AG20443 (cell line): ENCODE measurements at regions not wholly inside any gene's neighbourhood (a gene's known extent, or its start where the extent isn't known, plus 50 kb on each side); places are given as distances from the start of the nearest gene placed in this dataset.
"Not testable (repeated sequence)": the region's sequence is repeated elsewhere in the genome, so short reads cannot be mapped to it uniquely, and the experiment has no call there.

ENCODE experiments used
- DNase-seq: peaks from one replicate; pipeline ENCODE4 v3.0.0; 2012; ENCODE audit warnings: low spot score, mixed read lengths

DNA sequence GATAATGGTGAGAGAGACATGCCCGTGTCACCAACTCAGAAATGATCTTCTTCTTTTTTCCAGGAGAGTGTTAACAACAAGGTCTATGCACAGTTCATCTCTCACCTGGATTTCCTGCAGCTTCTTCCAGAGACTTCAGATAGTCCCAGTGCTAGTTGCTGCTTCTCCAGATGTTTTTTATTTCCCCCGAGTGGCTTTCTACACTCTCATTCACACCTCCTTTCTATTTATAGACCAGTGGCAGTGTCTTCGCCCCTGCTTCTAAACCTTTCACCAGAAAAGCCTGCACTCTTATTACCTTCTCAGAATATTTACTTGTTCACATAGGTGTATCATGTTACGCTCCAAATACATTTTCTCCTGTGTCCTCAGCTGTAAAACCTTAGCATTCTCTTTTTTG, 558.8 kb upstream of the CHAC2 start:
- no peak for DNase-seq

DNA sequence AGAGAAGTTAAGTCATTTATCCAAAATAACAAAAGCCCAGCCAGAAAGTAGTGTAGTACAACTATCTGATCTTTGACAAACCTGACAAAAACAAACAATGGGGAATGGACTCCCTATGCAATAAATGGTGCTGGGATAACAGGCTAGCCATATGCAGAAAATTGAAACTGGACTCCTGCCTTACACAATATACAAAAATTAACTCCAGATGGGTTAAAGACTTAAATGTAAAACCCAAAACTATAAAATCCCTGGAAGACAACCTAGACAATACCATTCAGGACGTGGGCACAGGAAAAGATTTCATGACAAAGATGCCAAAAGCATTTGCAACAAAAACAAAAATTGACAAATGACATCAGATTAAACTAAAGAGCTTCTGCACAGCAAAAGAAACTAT, 561.4 kb upstream of the CHAC2 start:
- DNase-seq = not testable (repeated sequence)

DNA sequence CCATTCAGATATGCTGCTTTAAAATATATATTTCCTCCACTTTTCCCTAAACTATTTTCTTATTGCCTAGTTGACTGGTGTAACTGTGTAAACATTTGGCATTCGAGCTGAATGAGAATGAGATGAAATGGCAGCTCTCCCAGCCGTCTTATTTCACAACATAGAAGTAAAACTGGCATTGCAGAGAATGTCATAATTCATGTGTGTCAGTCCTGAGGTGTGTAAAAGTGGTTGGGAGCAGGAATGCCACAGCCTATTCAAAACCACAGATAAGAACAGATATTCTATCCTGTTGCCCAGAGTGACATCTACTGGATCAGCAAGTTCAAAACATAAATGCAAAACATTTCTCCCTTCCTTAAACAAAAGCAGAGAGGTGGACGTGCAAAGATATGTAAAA, 565.5 kb upstream of the CHAC2 start:
- DNase-seq = peak; percentile 28

DNA sequence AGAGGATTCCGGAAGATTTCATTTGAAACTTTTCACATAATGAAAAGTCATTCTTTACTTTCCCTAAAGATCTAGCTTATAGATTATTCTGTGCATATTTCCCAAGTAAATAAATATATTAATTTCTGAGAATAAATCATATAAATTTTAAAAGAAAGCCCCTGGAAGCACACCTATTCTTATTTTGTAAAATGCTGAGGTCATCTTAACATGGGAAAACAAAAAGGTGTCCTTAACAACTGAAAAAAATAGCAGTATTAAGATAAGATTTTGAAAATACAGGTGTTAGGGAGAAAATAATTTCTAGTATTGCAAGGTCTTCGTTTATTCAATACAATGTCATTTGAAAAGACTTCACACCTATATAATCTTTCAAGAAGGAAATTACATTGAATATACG, 567.5 kb upstream of the CHAC2 start:
- DNase-seq = no peak

DNA sequence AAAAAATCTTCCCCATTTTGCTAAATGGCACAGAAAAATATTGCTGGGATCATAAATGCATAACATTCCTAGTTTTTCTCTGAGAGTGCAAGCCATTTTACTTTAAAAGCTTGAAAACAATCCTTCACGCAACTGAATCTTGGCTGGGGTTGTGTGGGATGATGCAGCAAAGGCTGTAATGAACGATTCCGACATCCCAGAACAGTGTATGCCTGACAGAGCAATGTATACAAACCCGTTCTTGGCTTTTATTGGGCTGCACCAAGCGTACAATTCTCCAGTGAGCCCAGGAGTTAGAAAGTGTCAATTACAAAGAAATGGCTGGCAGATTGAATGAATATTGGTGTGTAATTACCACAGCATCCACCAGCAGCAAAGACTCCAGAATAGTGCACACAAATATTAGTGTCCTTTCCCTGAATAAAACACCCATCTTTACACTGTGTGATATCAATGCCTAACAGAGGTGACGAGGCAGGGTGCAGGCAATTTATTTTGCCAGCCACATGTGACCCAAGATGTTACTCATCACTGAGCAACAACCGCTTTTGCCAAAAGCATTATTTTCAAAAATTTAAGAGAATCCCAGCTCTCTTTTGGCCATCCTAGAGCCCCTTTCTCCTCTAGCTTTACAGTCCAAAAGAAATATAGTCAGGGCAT, 578.6 kb upstream of the CHAC2 start:
- no peak for DNase-seq

DNA sequence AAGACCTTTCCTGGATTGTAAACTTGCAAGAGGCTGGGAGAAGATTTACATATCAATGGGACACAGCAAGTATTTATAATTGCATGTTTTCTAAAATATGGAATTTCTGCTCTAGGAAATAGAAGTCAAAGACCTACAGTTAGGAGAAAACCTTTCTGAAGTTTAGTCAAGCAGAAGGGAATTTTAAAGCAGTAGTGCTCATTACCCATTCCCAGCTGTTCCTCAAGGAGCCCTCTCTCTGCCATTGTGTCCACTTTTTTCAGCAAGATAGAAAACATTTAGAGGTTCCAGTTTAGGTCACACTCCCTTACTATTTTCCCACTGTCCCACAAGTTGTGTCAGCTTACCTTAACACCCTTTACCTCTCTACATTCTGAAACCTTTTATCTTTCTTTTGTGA, 584.0 kb upstream of the CHAC2 start:
- no peak for DNase-seq

DNA sequence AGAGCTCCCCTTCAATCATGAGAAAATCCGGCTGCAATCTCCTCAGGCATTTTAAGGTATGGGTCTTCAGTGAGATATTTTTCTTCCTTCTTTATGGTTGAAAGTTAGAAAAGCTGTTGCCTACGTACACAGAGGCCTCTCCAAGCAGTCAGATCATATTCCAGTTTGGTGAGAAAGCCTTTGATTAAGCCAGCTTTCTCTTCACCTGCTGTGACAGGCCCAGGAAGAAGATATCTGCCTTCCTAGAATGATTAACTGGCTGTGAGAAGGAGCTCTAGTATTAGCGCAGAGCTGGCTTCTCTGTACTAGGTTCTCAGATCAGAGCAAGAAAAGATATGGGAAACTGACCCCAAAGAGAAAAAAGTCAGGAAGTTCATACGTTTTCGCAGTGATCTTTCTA, 585.0 kb upstream of the CHAC2 start:
- DNase-seq = no peak

DNA sequence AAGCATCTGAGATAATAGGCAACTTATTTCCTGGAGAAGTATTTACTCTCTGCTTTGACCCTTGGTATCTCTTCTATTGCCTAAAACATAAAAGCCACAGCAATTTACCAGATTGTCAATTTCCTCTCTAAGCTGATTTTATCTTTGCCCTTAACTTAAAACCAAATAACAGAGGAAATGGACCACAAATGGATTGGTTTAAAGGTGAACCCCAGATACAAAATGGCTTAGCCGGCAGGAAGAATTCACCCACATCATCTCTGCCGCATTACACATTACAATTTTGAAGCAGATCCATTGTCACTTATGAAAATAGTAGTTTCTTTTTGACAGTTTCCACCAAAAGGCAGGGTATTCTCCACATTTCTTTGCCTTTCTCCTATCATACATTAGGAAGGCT, 585.8 kb upstream of the CHAC2 start:
- no peak for DNase-seq

DNA sequence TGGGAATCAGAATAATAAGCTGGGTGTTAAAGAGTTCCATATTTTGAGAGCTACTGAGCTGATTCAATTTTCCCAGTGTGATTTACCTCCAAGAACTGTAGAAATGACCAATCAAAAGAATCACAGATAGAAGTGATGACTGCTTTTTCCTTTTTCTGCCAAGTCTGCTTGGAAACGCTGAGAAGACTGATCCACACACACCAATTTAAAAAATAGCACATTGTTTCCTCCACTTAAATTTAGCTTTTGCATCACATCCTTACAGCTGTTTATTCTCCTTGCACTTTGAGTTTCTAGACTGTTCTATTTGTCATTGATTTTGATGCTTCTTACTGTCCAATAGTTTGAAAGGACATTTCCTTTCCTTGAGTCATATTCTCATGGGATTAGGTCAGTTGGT, 590.3 kb upstream of the CHAC2 start:
- DNase-seq = no peak

DNA sequence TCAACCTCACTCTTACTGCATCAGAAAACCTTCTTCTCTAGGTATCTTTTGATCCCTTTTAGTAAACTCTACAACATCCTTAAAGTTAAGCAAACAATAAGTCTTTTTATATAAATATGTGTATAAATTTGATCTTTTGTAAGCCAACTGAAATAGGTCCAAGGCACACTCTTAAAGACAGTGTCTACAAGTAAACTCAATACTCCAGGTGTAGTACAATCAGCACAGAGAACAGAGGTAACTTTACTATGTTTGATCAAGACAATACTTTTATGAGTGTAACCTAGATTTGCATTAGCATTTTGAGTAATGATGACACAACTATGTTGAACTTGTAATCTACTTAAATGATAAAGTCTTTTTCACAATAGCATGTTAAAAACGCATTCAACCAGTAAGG, 593.1 kb upstream of the CHAC2 start:
- no peak for DNase-seq

DNA sequence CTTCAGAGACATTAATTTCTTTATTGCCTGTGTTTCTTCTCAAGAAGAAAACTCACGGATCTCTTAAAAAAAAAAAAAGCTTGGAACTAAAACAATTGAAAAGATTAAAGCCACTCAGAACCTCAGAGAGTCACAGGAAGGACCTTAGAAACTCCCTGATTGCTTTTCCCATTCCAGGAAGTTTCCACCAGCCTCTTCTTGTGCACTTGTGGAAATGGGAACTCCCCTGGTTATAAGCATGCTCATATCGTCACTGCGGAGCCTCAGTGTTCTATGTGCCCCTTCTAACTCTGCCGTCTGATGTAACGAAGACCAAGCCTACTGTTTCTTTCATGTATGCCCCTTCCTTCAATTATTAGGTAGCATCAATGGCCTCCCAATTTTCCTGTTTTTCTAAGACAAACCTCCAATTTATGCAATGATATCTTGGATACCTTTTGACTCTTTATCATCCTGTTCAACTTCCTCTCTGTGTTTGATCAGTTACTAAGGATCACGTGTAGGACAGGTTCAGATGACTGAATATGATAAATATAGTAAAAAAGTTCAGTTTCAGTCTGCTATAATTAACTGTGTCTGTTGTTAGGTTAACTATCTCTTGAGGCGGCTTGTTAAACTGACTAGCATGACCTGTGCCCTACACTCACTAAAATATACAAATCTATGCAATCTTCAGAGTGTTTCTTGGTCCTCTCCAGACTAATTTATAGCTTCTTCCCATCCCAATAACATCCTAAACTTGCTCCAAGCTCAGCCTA, 593.7 kb upstream of the CHAC2 start:
- DNase-seq = no peak

DNA sequence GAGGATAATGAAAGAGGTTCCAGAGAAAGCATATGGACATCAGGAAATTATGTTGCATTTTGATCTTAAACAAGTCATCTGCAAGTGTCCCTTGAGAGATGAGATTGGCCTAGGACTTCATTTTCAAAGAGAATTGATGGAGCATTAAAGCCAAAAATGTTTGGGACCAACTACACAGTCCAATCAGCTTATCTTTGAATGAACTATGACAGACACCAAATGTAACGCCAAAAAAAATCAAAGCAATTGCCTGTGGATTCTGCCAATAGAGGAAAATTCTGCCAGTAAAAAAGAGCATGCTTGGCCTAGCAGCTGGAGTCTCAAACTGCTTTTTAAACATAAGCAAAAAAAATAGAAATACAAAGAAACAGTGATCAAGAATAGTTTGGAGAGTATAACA, 594.5 kb upstream of the CHAC2 start:
- DNase-seq = no peak

DNA sequence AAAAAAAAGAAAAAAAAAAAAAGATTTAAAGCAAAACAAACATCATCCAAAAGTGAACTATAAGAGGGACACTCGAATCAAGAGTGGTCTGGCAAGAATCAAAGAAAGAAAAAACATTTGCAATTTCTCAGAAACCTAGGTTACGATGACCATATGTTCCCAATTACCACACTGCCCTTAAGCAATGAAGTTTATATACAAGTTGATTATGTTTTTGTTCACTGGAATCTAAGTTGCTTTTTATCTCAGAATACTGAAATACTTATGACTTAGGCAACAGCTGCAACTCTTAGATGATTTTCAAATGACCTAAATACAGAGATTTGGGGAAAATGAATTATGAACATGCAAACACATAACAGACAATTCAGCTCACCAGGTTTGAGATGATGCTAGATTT, 597.1 kb upstream of the CHAC2 start:
- DNase-seq = no peak

DNA sequence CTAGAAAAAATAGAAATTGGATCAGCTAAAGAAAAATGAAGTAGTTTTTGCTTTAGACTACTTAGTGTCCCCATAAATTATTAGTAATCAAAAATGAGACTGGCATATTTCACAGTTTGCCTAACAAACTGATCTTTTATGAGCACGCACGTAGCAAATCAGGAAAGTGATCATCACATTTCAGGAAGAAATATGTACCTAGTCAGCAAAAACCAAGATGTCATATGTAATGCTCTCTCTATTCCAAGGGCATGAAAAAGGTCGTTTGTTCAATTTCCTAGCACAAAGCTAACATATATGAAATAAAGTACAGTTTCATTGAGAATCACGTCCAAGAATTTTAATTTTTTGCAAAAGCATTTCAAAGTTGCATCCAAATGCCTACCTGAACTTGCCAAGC, 600.4 kb upstream of the CHAC2 start:
- DNase-seq = no peak

DNA sequence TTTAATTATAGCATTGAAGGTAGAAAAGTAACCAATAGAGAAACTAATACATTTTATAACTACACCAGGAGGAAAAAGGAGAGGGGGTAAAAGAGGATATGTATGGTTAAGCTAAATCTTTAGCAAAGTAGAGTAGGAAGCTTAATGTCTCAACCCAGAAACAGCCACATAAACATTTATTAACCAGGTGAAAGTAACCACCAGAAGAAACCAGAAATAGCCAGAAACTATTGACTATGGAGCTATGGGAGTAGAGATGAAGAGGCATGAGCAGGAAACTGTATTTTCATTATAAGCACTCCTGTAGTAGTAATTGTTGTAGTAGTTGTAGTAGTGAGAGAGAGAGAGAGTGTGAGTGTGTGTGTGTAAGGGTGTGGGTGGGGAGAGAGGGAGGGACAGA, 617.5 kb upstream of the CHAC2 start:
- DNase-seq = no peak

DNA sequence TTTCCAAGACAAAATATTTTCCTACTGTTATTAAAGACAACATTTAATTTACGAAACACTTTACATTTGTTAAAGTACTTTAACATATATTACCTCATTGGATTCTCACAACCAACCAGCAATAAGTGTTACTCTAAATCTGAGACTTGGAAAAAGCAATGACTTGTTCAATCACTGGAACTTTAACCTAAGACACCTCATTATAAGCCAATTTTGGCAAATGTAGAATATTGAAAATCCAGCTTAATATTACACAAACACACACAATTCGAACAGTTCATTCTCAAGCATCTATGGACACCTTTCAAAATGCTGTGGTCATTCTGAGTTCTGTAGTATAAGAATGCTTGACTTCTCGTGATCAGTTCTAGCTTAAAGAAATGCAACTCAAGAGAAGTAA, 619.4 kb upstream of the CHAC2 start:
- DNase-seq = no peak

DNA sequence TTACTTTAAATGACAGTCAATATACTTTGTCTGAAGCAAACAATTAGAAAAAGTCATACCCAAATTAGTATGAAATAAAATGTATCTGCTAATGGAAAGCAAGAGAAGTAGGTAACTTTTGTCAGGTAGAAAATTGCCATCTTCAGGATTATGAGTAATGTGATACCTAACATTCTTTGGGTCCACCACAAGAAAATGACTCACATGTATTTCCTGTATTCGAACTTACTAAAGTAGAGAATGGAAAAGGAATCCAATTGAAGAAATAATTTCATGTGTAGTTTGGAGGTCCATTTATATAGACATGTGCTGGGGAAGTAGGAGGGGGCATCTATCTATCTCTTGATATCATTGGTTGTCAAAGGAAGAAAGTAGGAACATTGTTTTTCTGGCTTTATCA, 636.2 kb upstream of the CHAC2 start:
- no peak for DNase-seq

DNA sequence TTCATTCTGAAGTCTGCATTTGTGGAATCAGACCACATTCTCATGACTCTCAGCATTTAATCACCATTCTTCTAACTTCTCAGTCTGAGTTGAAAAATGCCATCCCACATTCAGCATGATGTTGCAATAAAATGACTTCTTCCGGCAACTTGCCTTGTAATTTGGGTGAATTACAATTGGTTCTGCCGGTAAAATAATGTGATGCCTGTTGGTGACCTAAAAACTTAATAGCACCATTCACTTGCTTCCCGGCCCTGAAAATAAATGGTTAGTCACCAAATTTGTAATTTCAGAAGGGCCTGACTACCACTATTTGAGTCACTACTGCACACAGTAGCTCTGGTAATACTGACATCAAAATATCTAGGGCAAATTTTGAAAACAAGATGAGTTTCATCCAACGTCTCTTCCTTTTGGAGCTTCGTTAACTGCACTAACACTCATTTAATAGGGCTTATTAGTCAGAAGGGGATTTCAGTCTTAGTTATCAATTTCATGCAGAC, 637.1 kb upstream of the CHAC2 start:
- DNase-seq = peak; percentile 24

DNA sequence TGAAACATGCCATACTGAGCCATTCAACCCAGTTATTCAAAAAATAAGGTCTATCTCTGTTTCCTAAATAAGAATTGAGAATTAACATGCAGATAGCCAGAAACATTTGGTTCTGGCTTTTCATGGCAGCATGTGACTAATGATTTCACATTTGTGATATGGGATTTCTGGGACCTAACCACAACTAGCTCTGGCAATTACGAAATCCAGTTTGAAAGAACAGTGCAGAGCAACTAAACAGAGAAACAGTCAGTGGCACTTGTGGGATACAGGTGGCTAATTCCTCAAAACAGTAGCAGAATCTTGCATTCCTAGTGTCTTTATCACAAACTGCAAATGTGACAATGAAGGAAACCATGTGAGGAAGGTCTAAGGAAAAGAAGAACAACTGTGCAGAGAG, 637.8 kb upstream of the CHAC2 start:
- peak; percentile 35 for DNase-seq

DNA sequence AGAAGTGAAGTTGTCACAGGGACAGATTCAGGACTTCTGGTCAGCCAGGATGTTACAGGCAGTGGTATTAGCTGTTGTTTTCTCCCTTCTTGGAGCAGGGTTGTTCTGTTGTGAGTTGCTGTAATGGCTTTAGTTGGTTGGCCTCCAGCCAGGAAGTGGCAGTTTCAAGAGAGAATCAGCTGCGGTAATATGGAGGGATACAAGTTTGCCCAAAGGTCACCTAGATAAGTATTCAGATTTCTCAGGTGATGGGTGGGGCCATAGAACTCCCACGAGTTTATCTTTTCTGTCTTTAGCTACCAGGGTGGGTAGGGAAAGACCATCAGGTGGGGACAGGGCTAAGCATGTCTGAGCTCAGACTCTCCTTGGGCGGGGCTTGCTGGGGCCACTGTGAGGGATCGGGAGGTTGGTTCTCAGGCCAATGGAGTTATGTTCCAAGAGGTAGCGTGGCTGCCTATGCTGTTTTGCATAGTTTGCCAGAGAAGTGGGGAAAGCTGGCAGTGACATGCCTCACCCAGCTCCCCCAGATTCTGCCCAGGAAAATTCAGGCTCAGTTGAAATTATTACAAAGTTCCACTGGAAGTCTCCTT, 640.4 kb upstream of the CHAC2 start:
- DNase-seq = no peak

DNA sequence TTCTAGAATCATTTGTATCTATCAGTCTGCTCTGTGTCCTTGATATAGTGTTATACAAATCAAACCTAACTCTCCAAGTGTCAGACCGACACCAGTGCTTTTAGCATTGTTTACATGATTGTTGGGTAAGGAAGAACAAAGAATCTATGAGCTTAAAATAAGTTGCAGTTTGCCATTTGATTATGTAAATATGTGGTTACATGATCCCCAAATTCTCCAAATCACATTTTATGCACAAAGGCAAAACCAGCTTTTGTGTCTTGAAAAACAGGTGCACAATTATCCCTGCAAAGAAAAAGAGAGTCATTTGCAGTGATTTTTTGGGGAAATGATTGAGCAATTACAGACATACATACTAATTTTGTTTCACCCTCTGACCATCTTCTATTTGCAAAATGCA, 652.6 kb upstream of the CHAC2 start:
- DNase-seq = no peak

DNA sequence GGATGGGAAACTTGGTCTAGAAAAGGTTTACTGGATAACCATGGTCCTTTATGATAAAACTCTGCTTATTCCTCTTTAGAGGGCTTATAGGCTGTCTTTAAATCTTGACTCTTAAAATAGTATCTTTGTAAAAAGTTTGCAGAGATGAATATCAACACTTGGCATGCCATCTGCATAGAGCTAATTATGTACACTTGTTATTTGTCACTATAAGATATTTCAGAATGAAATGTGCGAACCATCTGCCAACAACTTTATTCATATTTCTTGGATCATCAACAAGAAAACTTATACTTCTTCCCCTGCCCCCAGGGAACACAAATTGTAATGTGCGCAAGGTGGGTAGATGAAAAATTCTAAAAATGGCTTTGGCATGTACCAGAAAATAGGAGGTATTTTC, 653.0 kb upstream of the CHAC2 start:
- DNase-seq = no peak

DNA sequence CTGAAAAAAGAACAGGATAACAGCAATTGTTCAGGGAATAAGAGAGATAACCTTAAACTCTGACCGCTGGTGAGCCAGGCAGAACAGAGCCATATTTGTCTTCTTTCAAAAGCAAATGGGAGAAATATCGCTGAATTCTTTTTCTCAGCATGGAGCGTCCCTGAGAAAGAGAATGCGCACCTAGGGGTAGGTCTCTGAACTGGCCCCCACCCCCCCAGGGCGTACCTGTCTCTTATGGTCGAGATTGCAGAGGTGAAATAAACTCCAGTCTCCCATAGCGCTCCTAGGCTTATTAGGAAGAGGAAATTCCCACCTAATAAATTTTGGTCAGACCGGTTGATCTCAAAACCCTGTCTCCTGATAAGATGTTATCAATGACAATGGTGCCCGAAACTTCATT, 655.2 kb upstream of the CHAC2 start:
- DNase-seq = not testable (repeated sequence)

DNA sequence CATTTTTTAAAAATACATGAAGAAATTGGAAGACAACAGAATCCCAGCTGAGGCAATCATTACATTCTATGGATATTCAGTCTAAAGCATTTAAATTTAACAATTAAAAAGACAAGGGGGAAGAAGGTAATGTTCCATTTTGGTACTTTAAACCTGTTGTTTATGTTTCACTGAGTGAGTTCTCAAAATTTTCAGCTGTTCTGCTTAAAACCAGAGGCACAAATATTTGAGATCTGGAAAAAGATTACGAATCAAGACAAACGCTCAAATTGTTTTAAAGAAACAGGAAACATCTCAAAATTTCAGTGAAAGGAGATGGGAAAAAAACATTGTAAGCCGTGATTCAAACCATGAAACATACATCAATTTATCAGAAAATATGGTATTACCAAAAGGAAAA, 656.2 kb upstream of the CHAC2 start:
- DNase-seq = no peak
